IMR-90 (cell line): ENCODE measurements at regions not wholly inside any gene's neighbourhood (a gene's known extent, or its start where the extent isn't known, plus 50 kb on each side); places are given as distances from the start of the nearest gene placed in this dataset.

Experiments
- CEBPB ChIP-seq: IDR thresholded peaks from 2 replicates; pipeline ENCODE4 v1.6.1; 2012; ENCODE audit warnings: low read depth, low read length, improper control_type of control experiment
- FOS ChIP-seq: fragments of 150-350 bp; IDR thresholded peaks from 2 replicates; pipeline ENCODE4 v1.6.1; 2016; ENCODE audit warnings: low read depth, low read length
- MAZ ChIP-seq: IDR thresholded peaks from 2 replicates; pipeline ENCODE4 v1.6.1; 2012; ENCODE audit warnings: low read depth, mild to moderate bottlenecking, low read length, improper control_type of control experiment, moderate library complexity, borderline replicate concordance
- MXI1 ChIP-seq: IDR thresholded peaks from 2 replicates; pipeline ENCODE4 v1.6.1; 2012; ENCODE audit warnings: low read depth, mild to moderate bottlenecking, low read length, moderate library complexity, borderline replicate concordance
- POLR2A ChIP-seq: IDR thresholded peaks from 2 replicates; pipeline ENCODE4 v1.6.1; 2012; ENCODE audit warnings: mild to moderate bottlenecking, low read depth, low read length
- RAD21 ChIP-seq: IDR thresholded peaks from 2 replicates; pipeline ENCODE4 v1.6.1; 2012; ENCODE audit warnings: low read length, improper control_type of control experiment
- RFX5 ChIP-seq: IDR thresholded peaks from 2 replicates; pipeline ENCODE4 v1.8.0; 2012; ENCODE audit warnings: low read depth, mild to moderate bottlenecking, low read length, moderate library complexity
- SMC3 ChIP-seq: fragments of 150-350 bp; IDR thresholded peaks from 2 replicates; pipeline ENCODE4 v1.6.1; 2016; ENCODE audit warnings: low read depth, mild to moderate bottlenecking, antibody characterized with exemption, low read length, moderate library complexity
- TF ChIP-seq, protein P1 (sequence below): conservative IDR thresholded peaks from 2 replicates; pipeline ENCODE4 v1.5.1; 2012; ENCODE audit warnings: mild to moderate bottlenecking, low read depth, low read length, improper control_type of control experiment

DNA sequence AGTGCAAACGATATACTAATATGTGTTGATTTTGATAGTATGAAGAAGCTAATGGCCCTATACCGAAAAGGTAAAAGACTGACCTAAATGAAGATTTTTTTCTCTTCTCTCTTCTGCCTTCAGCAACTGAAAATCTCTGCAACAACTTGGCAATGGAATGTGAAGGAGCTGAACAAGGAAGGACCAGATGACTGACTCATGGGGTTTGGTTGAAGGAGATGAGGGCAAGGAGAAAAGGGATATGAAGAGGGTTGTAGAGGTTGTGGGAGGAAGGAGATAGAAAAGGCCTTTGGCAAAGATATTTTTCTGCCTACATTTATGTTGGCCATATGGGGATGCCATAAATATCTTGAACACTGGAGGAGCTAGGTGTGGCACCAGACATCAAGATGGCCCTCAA, 129.7 kb upstream of the CHD1 start:
- TF ChIP-seq FOS (no peak), POLR2A (no peak), RFX5 (no peak), MAZ (no peak), MXI1 (no peak), CEBPB (no peak), SMC3 (no peak), RAD21 (no peak)
- TF ChIP-seq, protein P1, sequence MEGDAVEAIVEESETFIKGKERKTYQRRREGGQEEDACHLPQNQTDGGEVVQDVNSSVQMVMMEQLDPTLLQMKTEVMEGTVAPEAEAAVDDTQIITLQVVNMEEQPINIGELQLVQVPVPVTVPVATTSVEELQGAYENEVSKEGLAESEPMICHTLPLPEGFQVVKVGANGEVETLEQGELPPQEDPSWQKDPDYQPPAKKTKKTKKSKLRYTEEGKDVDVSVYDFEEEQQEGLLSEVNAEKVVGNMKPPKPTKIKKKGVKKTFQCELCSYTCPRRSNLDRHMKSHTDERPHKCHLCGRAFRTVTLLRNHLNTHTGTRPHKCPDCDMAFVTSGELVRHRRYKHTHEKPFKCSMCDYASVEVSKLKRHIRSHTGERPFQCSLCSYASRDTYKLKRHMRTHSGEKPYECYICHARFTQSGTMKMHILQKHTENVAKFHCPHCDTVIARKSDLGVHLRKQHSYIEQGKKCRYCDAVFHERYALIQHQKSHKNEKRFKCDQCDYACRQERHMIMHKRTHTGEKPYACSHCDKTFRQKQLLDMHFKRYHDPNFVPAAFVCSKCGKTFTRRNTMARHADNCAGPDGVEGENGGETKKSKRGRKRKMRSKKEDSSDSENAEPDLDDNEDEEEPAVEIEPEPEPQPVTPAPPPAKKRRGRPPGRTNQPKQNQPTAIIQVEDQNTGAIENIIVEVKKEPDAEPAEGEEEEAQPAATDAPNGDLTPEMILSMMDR: no peak
